NK-92 treated with Interleukin-12 subunit alpha and Interleukin-12 subunit beta, amount 100 ng/mL, for 24 hours (cell line): ENCODE measurements at regions not wholly inside any gene's neighbourhood (a gene's known extent, or its start where the extent isn't known, plus 50 kb on each side); places are given as distances from the start of the nearest gene placed in this dataset.

Experiments used
- DNase-seq: peaks from one replicate; lab custom pipeline; 2025; lab: John Stamatoyannopoulos, UW

GRCh38 chr2:6526093-6526824, 339.4 kb downstream of the CMPK2 start:
- DNase-seq = no peak

DNA sequence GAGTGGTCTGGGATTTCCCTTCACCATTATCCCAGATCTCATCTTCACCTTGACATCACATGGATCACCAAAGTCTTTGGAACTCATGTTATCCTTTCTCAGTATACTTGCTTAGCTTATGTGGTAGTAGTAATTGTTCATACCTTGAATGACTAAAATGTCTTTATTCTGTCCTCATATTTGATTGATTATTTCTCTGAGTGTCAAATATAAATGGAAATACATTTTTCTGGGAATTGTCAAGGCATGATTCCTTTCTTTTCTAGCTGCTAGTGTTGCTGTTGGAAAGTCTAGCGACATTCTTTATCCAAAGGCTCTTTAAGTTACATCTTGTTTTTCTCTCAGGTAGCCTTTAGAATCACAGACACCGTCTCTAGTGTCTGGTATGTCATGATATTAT, 334.4 kb downstream of the CMPK2 start:
- no peak for DNase-seq

DNA sequence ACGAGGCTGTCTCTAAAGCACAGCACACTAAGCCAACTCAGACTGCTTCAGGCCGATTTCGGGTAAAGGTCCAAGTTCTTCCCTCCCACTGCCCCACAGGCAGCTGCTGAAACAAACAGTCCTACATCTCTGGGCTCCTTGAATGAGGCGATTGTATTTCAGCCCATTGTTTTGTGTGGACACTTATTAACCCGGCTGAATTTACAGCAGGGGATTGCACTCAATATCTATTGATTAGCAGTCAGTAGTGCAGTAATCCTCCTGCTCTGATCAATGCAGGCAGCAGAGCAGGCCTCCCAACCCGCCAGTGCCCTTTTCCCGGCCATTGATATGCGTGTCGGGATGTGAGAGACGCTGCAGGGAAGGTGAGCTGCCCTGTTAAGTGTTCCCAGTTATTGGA, 330.1 kb downstream of the CMPK2 start:
- DNase-seq = no peak

DNA sequence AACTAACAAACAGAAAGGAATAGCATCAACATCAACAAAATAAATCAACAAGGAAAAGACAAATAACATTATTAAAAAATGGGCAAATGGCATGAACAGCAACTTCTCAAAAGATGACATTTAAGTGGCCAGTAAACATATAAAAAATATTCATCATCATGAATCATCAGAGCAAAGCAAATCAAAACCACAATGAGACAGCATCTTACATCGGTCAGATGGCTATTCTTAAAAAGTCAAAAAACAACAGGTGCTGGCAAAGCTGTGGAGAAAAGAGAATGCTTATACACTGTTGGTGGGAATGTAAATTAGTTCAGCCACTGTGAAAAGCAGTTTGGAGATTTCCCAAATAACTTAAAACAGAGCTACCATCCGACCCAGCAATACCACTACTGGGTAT, 327.1 kb downstream of the CMPK2 start:
- no peak for DNase-seq

DNA sequence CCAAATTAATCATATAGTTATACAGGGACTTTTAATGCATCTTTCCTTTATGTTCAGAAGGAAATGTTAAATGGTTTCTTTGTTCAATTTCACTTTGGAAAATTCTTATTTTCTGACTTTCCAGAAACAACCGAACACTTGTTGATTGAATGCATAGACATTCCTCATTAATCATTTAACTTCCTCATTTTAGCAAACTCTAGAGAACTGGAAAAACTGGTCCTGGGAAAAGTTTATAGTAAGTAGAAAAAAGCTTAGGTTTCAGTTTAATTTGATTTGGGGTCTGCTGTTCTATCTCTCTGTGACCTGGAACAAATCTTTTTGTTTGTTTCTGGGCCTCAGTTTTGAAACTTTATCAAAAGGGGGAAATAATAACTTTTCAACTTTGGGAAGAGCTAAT, 320.4 kb downstream of the CMPK2 start:
- no peak for DNase-seq

DNA sequence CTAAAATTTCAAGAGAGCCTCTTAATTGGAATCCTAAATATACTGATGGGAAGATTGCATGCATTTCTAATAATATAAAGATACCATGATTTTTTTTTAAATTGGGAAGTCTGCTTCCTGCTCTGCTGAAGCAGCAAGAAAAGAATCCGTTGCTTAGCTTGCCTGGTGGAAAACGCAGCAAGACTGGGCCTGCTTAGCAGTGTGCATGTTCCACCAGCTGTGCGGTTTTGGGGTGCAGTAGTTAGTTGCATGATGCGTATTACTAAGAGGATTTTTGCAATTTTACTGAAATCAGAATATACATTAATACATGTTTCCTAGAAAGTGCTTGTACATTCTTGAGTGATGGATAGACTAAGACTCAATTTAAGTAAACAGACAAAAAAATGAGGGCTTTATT, 319.9 kb downstream of the CMPK2 start:
- no peak for DNase-seq

GRCh38 chr2:6554466-6554865, 311.2 kb downstream of the CMPK2 start:
- no peak for DNase-seq

DNA sequence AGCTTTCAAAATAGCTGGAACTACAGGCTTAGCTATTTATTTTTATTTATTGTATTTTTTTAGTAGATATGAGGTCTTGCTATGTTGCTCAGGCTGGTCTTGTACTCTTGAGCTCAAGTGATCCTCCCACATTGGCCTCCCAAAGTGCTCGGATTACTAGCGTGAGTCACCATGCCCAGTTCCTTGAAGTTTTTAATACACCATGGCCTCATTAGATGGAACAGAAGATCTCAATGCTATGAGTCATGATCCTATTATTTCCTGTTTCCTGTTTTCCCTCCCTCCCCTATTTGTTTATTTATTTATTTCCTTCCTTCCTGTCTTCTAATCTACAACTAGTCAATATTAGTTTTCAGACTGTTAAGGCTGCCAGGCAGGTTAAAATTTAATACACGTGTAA, 309.0 kb downstream of the CMPK2 start:
- DNase-seq = no peak

- DNase-seq = no peak
These were observed 308.0 kb downstream of the CMPK2 start for GRCh38 chr2:6557737-6558136.

DNA sequence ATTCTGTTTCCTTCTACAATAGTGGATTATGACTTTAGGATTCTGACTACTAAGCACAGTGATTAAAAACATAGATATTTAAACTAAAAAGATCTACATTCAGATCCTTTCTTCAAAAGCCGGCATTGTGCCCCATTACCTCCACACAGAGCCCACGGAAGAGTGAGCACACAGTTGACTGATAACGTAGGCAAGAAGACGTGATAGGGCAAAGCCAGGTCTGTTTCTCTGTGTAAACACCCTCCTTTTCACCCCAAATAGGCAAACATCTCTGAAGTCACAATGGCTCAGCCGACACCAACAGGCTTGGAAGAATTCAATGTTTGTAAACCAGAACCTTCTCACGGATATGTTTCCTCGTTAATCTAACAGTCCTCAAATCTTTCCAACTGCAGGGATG, 302.9 kb downstream of the CMPK2 start:
- DNase-seq = no peak

DNA sequence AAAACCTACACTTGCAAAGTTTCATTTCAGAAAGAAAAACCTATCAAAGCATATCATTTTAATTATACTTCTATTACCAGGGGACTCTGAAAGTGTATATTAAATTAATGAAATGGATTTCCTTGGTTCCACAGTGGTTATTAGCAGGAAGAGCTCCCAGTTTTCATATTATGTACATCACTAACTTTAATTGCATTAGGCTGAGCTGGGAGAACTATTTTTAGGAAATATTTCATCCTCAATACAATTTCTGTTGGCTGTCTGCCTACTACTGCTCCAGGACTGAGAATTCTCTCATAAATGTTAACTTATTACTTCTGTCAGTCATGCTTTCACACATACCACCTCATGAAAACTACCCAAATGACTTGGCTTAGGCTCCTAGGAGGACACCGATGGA, 301.4 kb downstream of the CMPK2 start:
- DNase-seq = no peak

DNA sequence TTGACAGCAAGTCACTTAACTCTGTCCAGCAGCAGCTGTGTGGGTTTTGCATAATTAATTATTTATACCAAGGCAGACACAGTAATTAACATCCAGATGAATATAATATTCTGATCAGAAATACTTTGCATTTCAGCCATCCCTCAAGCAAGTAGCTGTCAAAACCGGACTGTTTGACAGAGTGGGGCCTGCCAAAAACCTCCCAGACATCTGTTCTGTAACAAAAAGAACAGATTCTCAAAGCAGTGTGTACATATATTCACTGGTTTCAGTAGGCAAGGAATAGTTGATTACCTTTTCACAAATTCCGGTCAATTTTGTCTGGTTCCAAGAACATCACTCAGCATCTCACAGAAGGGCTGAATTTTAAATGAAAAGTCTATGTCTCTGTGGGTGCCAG, 291.6 kb downstream of the CMPK2 start:
- DNase-seq = no peak

DNA sequence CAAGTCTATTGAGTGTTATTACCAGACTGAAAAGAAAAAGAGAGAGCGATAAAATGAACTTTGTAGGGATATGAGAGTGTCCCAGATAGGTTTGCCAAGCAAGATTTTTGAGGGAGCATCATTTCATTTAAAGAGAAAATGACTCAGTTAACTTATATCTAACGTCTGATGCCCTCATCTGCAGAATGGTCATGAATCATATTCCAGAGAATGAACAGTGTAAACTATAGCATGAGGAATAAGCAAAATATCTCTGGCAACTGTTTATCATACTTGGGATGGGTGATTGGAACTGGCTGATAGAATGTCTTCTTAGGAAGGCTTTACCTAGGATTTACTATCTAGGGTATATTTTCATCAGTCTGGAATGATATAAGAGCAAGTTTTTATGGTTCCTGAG, 289.4 kb downstream of the CMPK2 start:
- DNase-seq = no peak

DNA sequence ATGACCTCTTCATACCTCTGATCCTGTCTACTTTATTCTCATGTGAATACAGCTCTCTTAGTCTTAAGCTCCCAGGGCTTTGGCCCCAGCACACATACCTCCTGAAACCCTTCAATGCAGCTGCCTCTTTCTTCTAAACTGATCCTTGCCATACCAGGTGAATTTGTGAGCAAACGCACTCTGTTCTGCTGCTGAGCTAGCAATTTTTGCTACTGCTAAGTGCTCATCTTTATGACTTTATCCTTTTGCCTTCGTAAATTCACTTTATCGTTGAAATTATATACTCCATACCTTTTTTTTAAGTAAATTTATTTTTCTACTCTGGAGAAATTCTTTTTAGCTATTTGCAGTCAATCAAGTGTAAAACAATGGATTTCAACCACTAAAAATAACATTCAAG, 287.7 kb downstream of the CMPK2 start:
- no peak for DNase-seq

- no peak for DNase-seq
These were observed 287.3 kb downstream of the CMPK2 start for GRCh38 chr2:6578416-6578815.

- no peak for DNase-seq
These were observed 286.4 kb downstream of the CMPK2 start for GRCh38 chr2:6579281-6579680.

DNA sequence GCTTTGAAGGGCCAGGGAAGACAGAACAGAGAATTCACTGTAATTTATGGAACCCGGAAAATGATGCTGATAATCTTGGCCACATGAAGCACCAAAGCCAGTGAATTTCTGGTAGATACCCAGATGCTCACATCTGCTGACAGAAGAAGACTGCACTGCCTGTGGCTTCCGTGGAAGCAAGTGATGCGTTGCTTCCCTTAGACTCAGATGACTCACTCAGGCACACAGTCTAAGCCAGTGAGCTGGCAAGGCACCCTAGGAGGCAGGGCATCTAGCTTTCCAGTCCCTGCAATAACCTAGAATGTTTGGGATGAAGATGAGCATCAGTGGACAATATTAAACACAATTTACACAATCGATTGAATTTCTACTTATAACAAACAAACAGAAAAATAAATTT, 284.7 kb downstream of the CMPK2 start:
- DNase-seq = no peak

- no peak for DNase-seq
These were observed 276.6 kb downstream of the CMPK2 start for GRCh38 chr2:6589150-6589549.

DNA sequence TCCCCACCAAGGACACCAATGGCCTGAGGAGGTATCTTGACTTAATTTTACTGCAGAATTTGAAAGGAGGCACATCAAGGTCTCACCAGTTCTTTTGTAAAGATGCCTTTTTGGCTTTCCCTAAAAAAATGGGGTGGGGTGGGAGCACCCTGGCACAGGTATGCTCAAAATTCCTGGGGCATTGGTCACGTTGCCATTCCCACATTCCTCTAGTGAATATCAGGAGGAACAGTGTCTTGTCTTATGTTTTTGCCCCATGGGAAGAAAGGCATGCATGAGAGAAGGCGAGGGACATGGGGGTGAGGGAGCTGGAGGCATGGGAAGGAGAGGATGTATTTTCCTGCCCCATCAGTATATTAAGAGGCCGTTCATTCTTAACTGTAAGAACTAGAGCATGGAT, 275.3 kb downstream of the CMPK2 start:
- DNase-seq = no peak

GRCh38 chr2:6602471-6602870, 263.2 kb downstream of the CMPK2 start:
- DNase-seq = no peak

GRCh38 chr2:6605836-6606505, 259.7 kb downstream of the CMPK2 start:
- DNase-seq = no peak

- no peak for DNase-seq
These were observed 247.9 kb downstream of the CMPK2 start for GRCh38 chr2:6617794-6618193.

GRCh38 chr2:6618201-6618600, 247.5 kb downstream of the CMPK2 start:
- DNase-seq = no peak

- no peak for DNase-seq
These were observed 242.0 kb downstream of the CMPK2 start for GRCh38 chr2:6623746-6624145.
